Fibroblast of the aortic adventitia (primary cell): ENCODE measurements at regions not wholly inside any gene's neighbourhood (a gene's known extent, or its start where the extent isn't known, plus 50 kb on each side); places are given as distances from the start of the nearest gene placed in this dataset.

Source experiments
- DNase-seq: peaks from one replicate; pipeline ENCODE4 v3.0.0-alpha.2; 2010; ENCODE audit warnings: low read depth
- H3K4me3 ChIP-seq: 2 replicates; pipeline ENCODE4 v1.5.1; 2011; ENCODE audit warnings: low read depth, mild to moderate bottlenecking, control low read depth, low read length, moderate library complexity
- TF ChIP-seq, protein P1 (sequence below): IDR thresholded peaks from 2 replicates; pipeline ENCODE4 v1.5.1; 2011; ENCODE audit warnings: mild to moderate bottlenecking, low read length, control low read depth, inconsistent platforms; ENCODE audit not compliant: insufficient read depth

- no peak overlapping the region for H3K4me3 ChIP-seq
- TF ChIP-seq, protein P1, sequence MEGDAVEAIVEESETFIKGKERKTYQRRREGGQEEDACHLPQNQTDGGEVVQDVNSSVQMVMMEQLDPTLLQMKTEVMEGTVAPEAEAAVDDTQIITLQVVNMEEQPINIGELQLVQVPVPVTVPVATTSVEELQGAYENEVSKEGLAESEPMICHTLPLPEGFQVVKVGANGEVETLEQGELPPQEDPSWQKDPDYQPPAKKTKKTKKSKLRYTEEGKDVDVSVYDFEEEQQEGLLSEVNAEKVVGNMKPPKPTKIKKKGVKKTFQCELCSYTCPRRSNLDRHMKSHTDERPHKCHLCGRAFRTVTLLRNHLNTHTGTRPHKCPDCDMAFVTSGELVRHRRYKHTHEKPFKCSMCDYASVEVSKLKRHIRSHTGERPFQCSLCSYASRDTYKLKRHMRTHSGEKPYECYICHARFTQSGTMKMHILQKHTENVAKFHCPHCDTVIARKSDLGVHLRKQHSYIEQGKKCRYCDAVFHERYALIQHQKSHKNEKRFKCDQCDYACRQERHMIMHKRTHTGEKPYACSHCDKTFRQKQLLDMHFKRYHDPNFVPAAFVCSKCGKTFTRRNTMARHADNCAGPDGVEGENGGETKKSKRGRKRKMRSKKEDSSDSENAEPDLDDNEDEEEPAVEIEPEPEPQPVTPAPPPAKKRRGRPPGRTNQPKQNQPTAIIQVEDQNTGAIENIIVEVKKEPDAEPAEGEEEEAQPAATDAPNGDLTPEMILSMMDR = no peak
- no peak for DNase-seq
Observed at GRCh38 chr2:104620801-104621200, 233.1 kb upstream of the POU3F3 start.

DNA sequence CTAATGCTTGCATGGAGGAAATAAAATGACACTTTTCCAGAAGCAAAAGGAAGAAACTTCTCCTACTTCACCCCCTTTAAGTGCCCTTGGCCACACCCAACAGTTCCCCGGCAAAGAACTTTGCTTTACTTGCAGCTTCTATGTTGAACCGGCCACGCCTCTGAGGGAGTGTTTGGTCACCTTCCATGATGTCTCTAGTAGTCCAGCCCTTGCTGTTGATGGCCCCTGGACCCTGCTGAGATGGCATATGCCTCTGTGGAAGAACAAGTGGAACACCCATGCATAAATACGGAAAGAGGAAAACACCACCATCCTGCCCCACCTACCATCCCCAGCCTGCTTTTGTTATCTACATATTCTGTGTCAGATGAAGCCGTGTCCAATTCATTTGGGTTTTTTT is 218.3 kb upstream of the POU3F3 start:
- no peak for DNase-seq
- H3K4me3 ChIP-seq = no peak overlapping the region
- TF ChIP-seq, protein P1 = no peak

DNA sequence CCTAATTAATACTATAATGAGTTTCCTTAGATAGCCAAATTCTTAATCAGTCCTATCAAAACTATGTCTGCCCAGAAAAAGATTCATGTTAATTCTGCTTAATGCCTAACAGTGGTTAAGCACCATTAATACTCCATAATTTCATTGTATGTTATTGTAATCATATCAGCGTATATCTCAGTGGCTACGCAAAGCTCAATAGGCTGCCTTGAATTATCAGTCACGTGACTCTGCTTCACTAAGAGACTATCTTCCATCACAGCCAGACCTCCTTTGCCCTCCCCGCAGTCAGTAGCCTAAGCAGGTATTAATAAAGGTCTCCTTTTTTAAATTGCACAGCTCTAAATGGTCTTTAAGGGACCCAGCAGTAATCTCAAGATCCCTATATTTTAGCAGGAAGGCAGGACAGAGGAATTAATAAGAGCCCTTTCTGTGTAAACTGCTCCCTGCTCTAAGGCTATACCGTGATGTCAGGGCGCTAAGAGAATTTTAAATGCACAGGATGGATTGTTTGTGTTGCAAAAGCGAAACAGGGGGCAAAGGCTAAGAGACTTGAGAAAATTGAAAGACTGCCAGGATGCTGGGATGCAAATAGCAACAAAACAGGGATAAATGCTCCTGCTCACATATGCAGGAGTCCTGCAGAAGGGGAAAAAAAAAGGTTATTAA is 215.6 kb upstream of the POU3F3 start:
- no peak for DNase-seq
- TF ChIP-seq, protein P1 = no peak
- H3K4me3 ChIP-seq = no peak overlapping the region

DNA sequence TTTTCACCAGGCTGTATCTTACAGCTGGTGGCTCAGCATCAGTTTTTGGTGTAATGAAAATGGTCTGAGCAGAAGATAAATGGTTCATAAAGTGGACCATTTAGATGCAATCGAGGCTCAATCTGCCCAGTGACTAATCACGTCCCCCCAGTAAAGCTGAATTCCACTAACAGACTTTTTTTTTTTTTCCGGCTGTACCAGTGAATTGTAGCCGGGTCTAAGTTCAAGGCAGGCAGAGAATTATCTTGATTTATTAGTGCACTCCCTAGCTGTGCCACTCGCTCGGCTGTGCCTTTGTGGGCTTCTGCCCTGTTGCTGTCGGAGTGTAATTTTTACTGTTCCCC is 215.1 kb upstream of the POU3F3 start:
- TF ChIP-seq, protein P1 = no peak
- no peak for DNase-seq
- no peak overlapping the region for H3K4me3 ChIP-seq

GRCh38 chr2:104641786-104642185 is 212.1 kb upstream of the POU3F3 start:
- no peak overlapping the region for H3K4me3 ChIP-seq
- TF ChIP-seq, protein P1 = no peak
- DNase-seq = no peak

DNA sequence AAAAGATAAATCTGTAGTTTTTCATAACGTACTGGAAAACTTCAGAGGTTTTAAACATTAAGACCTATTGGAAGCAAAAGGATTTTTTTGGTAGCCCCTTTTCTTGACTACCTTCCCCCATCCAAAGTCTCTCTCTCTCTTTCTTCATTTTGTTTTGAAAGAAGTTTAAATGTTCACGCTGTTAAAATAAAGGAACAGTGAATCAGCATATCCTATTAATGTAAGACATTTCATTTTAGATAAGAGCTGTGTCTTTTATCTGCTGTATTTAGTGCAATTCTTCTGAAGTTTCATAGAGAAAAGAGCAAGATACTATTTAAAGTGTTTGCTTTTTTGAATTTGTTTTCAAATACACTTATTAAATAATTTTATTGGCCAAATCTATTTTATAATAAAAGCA is 205.5 kb upstream of the POU3F3 start:
- no peak overlapping the region for H3K4me3 ChIP-seq
- DNase-seq = no peak
- TF ChIP-seq, protein P1 = no peak

GRCh38 chr2:104649866-104650265 is 204.0 kb upstream of the POU3F3 start:
- TF ChIP-seq, protein P1 = no peak
- DNase-seq = no peak

More at GRCh38 chr2:104649866-104650265, 204.0 kb upstream of the POU3F3 start:
- no peak overlapping the region for H3K4me3 ChIP-seq
